Kidney glomerular epithelial cell (primary cell): ENCODE measurements at regions not wholly inside any gene's neighbourhood (a gene's known extent, or its start where the extent isn't known, plus 50 kb on each side); places are given as distances from the start of the nearest gene placed in this dataset.
"Not testable (repeated sequence)": the region's sequence is repeated elsewhere in the genome, so short reads cannot be mapped to it uniquely, and the experiment has no call there.

Source experiments
- DNase-seq: peaks from one replicate; lab custom pipeline; 2025; lab: John Stamatoyannopoulos, UW

DNA sequence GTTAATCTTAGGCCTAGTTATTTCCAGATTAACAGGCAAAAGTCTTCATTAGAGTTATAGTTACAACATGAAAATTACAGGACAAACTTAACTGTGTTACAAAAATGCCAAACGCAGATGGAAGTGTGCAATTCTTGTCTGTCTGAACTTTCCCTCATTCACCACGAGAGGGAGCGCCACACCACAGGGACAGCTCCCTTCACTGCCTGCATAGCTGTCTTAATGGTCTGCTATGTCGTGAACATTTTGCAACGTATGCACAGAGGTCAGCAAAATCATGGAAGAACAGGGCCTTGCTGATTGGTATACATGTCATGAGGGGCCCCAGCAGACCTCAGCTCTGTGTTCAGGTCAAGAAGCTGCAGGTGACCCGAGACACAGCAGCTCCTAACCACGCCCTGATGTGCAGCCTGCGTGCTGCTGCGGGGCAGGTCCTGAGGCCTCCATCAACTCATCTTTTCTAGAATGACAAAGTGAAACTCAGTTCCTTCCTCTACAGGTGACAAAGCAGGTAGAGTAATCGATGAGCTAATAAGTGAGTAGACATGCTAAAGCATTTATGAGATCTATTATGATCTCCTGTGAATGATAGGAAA, 78.8 kb upstream of the ATP8B1 start:
- DNase-seq = peak; percentile 49

GRCh38 chr18:57879924-57880323, 76.8 kb upstream of the ATP8B1 start:
- not testable (repeated sequence) for DNase-seq

GRCh38 chr18:57869221-57869620, 66.1 kb upstream of the ATP8B1 start:
- no peak for DNase-seq

DNA sequence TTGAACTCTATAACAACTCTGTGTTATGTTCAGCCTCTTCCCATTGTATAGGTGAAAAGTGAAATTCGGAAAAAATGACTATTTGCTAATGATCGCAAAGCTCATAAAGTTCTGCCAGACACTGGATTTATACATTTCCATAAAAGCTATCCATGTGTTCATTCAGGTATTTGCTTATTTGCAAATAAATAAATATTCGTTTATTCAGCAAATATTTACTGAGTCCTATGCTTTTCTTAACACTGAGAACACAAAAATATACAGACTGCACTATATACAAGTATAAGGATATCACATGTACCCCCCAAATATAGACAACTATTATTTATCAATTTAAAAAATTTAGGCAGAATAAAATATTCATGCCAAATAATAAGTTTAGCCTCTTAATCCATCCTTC, 63.2 kb upstream of the ATP8B1 start:
- DNase-seq = no peak

- no peak for DNase-seq
Observed at GRCh38 chr18:57864615-57865121, 61.6 kb upstream of the ATP8B1 start.

DNA sequence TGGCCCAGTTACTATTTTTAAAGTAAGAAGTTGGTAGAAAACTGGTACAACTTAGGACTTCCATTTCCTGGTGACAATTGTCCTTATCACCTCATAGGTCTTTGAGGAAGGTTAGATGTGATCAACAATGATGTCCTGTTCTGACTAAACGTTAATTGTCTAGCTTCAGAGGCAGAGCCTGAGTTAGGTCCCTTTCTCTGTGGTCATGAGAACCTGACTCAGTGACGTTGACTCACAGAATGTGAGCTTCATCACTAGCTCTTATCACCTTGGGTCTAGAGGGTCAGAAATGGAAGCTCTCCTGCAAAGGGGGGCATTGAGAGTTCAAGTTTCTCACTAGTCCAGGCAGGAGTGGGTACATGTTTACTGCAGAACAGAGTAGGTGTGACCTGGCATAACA, 60.6 kb upstream of the ATP8B1 start:
- no peak for DNase-seq

GRCh38 chr18:57859314-57859713, 56.2 kb upstream of the ATP8B1 start:
- no peak for DNase-seq

DNA sequence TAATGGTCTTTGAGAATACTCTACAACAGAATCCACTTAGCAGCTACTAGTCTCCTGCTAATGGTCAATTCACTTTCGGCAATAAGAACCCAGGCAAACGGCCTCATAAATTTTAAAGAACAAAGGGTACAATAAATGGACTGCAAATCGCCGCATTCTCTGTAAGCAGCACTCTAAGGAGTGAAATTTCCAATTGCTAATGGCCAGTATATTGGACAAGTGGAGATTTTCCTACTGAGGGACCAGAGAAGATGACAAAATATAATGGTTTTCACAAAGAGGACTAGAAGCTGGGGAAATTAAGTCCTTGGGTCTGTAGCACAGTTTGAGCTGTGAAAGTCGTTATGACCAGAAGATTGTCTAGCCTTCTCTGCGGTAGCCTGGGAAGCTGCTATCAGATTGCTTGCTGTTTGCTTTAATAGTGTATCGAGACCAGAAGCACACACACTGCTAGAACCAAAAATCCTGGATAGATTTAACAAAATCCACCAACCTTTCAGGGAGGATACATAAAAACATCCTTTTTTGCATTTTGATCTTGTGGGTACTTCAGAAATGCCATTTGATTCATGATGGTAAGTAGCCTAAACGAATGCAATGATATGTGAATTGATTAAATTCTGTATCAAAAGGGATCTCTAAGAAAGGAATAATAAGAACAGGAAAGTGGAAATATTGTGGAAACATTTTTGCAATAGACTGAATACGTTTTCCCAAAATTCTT, 53.6 kb upstream of the ATP8B1 start:
- no peak for DNase-seq

DNA sequence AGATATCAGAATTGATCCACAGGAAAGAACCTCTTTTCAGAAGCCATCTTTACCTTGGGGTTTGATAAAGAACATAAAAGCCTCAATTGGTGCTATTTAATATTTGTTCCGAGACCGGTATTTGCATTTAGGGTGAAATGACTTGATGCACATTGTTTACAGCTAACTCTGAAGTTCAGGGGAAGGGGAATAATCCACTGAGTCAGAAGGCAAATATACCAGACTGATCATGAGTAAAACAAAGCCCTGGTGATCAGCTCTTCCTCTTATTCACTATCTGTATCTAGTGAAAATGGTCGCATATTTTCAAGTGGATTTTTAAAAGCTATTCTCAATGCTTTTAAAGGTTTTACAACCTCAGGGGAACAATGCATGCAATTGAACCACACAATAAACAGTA, 53.0 kb upstream of the ATP8B1 start:
- no peak for DNase-seq

DNA sequence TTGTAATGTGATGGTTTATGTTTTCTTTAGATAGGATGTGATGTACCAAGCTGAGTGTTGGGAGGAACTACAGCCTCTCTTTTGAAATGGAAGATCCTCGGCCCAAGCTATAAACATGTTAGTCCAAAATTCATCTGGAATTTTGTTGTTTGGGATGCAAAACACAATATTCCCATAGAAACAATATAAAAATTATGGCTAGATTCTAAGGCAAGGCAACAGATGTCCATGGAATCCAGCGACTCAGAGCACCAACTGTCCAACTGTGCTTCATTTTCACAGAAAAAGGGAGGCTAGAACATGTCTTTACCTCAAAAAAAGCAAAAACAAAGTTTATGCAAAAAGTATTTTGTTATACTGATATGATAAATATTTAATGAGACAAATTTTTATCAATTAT, 52.4 kb upstream of the ATP8B1 start:
- DNase-seq = no peak

DNA sequence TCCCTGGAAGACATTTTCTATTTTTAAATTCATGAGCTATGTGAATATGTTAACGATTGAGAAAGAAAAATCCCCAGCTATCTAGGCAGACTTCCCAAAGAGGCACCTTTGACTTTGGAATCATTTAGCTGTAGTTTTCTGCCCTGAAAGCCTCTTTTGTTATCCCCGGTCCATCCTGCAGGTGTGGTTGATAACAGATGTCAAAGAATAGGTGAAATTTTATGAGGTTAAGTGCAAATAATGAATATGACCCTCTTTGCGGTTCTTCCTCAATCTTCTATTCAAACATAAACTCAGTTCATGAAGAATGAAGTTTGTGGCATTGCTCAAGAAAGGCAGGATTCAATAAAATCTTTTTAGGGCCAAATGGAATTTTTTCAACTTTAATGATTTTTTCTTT, 51.6 kb upstream of the ATP8B1 start:
- no peak for DNase-seq

DNA sequence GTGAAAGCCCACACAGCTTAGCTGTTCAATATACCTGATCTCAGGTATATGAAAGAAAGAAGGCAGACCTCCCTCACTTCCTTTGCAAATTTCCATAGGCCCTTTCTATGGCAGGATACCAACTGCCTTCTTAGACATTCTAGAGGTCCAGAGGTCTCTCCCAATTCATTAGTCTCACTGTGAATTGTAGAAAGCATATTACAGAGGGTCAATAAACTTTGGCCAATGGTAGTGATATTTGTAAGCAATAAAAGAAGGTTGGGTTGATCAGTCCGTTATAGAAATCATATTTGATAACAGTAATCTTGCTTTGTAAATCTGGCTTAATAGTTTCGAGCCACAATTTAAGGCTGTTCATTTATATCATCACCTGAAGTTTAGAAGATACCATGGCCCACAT, 50.7 kb upstream of the ATP8B1 start:
- no peak for DNase-seq

DNA sequence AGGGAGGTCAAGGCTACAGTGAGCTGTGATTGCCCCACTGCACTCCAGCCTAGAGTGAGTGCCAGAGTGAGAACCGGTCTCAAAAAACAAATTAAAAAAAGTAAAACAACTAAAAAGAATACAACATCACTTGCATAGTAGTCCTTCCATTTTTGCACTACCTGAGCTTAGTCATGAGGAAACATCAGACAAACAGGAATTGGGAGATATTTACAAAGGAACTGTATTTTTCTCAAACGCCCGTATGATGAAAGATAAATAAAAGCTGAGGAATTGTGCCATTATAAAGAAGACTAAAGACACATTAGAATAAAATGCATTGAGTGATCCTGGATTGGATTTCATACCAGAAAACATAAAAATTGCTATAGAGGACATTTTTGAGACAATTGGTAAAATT, 50.0 kb upstream of the ATP8B1 start:
- DNase-seq = no peak
